Astrocyte of the hippocampus (primary cell): ENCODE measurements at regions not wholly inside any gene's neighbourhood (a gene's known extent, or its start where the extent isn't known, plus 50 kb on each side); places are given as distances from the start of the nearest gene placed in this dataset.

Experiments
- DNase-seq: peaks from one replicate; pipeline ENCODE4 v3.0.0; 2011; ENCODE audit warnings: low read depth, low spot score

DNA sequence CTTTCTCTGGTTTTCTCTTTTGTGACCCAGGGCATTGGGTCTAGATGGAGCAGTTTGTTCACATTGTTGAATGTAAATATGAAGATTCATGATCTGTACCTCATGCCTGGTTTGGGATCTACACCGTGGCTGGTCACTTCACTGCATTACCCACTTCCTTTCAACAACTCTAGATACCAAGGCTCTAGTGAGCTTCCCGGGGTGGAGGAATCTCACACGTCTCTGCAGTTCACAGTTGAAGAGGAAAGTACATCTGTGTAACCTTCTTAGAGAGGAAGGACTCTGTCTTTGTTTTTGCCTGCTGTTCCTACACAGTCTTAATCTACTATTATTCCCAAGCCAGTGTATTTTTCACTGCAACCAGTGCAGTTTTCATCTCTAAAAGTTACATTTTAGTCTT is 574.8 kb downstream of the MBD2 start:
- no peak for DNase-seq

DNA sequence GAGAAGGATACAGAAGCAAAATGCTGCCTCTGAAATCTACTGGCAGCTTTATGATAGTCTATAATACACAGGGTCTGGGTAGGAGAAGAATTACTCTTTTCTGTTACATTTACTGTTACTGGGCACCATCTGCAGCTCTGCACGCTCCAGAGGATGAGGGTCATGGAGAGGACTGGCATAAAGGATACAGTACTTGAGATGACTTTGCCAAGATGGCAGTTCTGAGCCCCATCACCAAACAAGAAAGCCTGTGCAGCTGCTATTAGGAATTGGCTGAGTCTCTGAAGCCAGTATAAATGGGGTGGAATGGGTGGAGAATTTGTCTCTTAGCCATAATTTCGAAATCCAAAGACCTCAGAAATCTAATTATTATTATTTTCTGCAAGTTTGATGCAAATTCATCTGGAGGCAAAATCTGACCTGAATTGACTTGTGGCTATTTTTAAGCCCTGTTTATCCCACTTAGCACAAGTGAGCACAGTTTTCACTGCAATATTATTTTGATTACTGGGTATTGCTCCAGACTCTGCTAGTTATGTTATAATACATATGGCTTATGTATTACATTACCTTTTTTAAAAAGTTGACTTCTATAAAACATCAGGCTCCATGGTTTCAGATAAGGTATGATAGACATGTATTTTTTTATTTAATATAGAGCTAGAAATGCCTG is 579.5 kb downstream of the MBD2 start:
- DNase-seq, result no peak

DNA sequence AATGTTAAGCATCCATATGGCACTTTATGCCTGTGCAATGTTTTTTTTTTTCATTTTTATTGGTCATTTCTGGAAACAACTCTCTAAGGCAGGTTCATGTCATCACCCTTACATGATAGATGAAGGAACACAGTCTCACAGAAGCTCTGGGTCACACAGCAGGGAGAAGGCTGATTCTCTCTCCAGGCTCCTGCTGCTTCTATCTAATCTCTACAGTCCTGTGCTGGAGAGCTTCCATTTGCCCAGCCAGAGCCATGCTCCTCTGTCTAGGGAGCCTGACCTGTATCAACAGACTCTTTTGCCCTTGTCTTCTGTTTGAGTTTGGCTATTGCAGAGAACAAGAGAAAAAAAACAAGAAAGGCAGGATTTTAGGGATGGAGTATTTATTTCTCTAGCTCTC is 584.8 kb downstream of the MBD2 start:
- DNase-seq, result no peak

- DNase-seq, result no peak
These were observed 595.1 kb downstream of the MBD2 start for GRCh38 chr18:53629337-53629736.

- DNase-seq, result no peak
These were observed 598.4 kb downstream of the MBD2 start for GRCh38 chr18:53625997-53626599.

DNA sequence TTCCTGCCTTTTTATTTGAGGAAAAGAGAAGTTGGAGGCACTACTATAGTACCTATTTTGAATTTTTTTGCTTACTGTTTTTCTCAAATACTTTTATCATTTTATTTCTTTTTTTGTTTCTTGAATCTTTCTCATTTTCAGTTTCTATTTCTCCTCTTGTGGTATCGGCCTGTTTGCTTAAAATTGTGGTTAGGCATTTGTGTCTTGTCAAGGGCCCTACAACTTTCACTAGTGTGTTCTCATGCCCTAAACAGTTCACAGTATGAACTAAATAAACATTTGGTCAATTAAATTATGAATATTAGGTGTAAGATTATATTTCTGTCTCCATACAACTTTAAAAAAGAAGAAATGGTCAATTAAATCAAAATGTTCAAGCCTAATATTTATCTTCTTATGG is 613.5 kb downstream of the MBD2 start:
- DNase-seq, result no peak

GRCh38 chr18:53606792-53607191 is 617.7 kb downstream of the MBD2 start:
- DNase-seq, result no peak

DNA sequence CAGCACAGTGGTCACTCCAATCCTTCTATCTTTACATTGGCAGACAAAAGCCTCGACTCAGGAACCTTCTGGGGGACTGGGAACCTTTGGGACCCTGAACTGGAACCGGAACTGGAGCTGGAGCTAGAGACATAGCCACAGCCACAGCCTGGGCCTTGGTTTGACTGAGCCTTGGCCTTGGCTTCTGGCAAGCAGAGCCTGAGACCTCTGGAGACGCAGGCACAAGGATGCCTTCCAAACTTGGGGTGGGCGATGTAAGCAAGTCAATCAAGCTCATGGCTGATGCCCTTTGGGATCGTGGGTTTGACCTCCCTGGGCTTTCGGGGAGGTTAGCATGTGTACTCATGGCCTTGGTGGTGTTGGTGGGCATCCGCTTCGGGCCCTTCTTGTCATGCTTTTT is 619.3 kb downstream of the MBD2 start:
- DNase-seq, result no peak

DNA sequence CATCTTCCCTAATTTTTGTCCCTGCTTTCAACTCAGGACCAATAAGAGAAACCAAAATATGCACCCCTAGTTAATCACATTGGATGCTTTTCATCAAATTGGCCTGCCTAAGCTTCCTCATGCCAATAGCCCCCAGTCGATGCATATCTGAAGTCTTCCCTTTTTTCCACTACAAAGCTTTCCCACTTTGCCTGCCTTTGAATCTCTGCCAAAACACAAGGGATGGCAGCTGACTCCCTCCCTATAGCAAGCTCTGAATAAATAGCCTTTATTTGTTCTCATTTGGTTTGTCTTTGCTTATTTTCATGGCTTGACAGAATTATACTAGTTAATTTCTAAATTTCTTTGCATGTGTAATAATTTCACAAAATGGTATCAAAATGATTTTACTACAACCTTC is 621.2 kb downstream of the MBD2 start:
- DNase-seq, result no peak

- DNase-seq, result no peak
These were observed 623.1 kb downstream of the MBD2 start for GRCh38 chr18:53601344-53601743.

GRCh38 chr18:53586923-53587322 is 637.5 kb downstream of the MBD2 start:
- no peak for DNase-seq
